HG03159 (cell line): ENCODE measurements at regions not wholly inside any gene's neighbourhood (a gene's known extent, or its start where the extent isn't known, plus 50 kb on each side); places are given as distances from the start of the nearest gene placed in this dataset.

Source experiments
- ATAC-seq: cut with Tn5 transposase; IDR thresholded peaks from one replicate; pipeline ENCODE4 v1.9.1; 2021; ENCODE audit warnings: mild to moderate bottlenecking, moderate library complexity; ENCODE audit not compliant: unreplicated experiment

- no peak for ATAC-seq
These were observed 106.2 kb downstream of the SMIM20 start for GRCh38 chr4:26020083-26020668.

DNA sequence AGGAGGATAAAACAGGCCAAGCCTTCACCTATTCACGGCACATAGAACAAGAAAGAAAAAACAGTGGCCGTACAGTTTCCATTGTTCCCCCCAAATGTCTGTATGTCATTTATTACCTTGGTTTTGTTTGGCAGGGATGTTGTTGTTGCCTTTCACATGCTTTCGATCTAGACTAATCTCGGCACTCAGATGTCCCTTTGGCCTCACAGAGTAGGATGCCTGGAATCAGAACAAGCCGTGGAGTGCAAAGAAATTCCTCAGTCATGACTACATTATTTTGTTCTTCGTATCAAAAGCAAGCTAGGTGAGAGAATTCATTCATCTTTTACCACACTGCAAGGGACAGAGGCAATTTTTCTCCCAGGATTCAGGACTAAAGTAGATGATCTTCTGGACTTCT lies 106.9 kb downstream of the SMIM20 start:
- no peak for ATAC-seq

GRCh38 chr4:26021417-26022345 lies 107.7 kb downstream of the SMIM20 start:
- ATAC-seq: no peak

- no peak for ATAC-seq
These were observed 108.6 kb downstream of the SMIM20 start for GRCh38 chr4:26022346-26023202.

GRCh38 chr4:26023203-26023972 lies 109.4 kb downstream of the SMIM20 start:
- no peak for ATAC-seq

GRCh38 chr4:26024079-26024478 lies 110.1 kb downstream of the SMIM20 start:
- no peak for ATAC-seq

- no peak for ATAC-seq
These were observed 114.2 kb downstream of the SMIM20 start for GRCh38 chr4:26028133-26028792.

GRCh38 chr4:26028793-26029567 lies 115.0 kb downstream of the SMIM20 start:
- ATAC-seq: peak; percentile 85

DNA sequence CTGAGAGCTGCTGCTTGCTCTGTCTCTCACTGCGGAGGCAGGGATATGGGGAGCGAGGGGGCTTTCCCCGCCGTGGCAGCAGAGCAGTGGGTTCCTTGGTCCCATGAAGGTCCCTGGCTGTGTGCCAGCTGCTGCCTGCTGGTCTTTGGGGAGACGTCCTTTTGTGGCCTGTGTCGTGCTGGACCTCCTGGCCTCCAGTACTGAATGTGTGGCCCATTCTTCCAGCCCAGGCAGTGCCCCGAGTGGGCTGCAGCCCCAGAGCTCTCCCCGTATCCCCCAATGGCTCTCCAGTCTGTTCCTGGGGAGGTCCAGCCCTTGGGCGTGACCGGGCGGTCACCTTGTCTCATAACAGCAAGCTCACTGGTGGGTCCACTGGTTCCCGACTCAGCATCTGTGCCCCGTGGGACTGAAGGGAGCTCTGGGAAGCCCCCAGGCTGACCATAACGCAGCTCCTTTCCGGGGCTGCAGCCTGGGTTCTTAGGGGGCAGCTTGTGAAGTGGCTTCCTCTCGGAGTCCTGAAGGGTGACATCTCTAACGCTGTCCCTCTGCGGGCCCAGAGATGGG lies 115.6 kb downstream of the SMIM20 start:
- ATAC-seq: no peak

GRCh38 chr4:26030260-26030667 lies 116.2 kb downstream of the SMIM20 start:
- ATAC-seq: no peak

GRCh38 chr4:26030780-26031179 lies 116.8 kb downstream of the SMIM20 start:
- no peak for ATAC-seq

DNA sequence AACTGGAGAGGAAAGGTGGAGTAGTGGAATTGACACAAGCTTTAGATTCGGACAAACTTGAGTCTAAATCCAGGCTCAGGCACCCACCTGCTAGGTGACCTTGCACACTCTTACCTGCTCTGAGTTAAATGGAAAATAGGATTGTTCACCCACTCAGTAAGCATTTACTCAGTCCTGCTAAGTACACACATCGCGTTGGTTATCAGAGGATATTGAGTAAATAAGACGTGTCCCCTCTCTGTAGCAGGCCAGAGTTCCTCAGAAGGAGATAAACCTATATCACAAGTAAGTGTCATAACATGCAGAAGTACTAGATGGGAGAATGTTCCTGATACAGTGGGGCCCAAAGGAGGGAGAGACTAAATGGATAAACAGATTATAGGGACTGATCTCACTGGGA lies 117.7 kb downstream of the SMIM20 start:
- ATAC-seq: no peak

DNA sequence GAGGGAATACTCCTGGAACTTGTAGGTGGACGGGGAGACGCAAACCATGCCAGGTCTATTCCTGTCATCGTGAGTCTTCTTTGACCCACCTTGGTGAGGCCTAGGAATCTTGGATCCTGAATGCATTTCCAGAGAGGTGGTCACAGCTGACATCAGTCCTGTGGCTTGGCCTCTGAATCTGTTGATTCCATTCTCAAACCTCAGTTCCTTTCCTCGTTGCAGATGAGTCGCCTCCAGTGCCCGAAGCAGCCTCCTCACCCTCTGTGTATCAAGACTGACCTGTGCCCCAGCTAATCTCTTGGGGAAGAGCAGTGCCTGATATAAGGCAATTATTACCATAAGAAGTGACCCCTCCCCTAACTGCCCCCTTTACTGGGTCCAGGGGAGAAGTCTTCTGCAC lies 118.1 kb downstream of the SMIM20 start:
- no peak for ATAC-seq

DNA sequence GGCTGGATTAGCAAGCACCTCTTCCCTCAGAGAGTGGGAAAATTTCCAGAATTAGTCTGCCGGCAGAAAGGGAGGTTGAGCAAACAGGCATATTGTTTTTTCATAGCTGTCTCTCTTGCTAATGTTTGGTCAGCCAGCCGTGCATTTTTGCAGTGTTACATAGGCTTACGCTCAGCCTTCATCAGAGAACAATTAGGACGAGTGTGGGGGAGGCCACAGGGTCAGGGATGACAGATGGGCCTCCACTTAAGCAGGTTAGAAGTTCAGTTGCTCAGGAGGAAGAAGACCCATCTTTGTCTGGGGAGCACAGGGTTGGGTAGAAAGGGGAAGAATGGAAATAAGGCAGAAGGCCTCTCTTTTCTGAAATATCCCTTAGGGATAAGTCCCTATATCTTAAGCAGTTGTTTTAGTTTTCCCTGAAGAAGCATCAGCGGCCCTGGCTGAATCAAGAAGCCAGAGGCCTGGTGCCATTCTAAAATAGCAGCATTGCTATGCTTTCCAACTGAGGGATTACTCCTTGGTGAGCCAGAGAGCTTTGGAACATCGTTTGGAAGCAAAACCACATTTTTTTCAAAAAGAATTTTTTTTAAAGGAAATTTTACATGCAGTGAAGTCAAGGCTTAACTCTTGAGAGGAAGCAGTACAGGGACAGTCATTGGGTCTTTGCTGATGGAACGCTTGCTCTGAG lies 118.8 kb downstream of the SMIM20 start:
- ATAC-seq: no peak

DNA sequence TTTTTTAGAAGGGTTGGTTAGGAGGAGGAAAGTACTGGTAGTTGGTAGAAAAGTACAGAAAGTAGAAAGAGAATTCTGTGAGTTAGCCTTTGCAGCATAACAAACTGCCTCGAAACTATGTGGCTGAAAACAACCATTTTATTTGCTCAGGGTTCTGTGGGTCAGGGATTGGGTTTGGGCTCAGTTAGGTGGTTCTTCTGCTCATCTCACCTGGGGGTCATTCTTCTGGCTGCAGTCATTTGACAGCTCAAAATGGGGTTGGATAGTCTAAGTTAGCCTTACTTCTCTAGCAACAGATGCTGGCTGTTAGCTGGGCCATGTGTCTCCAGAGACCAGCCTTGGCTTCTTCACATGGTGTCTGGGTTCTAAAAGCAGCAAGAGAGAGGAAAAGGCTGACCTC lies 119.4 kb downstream of the SMIM20 start:
- ATAC-seq: no peak

GRCh38 chr4:26034849-26035248 lies 120.8 kb downstream of the SMIM20 start:
- ATAC-seq: no peak

- no peak for ATAC-seq
These were observed 121.9 kb downstream of the SMIM20 start for GRCh38 chr4:26035921-26036320.

DNA sequence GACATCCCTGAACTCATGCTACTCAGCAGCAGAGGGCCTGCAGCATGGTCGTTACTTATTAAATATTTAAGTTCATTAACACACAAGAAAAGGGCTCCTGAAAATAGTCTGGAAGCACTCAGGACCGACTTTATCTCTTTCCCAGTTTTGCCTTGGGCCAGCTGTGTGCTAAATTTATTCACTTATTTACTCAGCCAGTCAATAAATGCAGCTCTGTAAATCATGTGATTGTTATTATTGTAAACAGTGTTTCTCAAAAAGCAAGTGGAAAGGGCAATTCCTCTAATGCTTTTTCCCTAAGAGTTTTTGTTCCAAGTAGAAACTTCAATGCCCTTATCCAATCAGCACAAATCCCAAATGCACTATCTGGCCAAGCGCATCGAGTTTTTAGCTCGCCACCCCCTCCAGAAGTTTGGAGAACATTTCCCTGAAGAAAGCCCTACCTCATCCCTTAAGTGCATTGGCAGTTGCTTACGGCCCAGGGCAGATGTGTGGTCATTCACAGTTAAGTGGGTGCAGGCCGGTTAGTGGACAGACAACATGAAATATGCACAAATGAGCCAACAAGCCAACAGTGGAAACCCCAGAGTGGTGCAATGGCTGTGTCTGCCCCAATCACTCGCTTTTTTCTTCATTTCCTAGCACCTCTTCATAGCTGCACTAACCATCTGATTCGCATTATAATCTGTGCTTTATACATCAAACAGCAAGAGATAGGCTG lies 125.8 kb downstream of the SMIM20 start:
- ATAC-seq: no peak
